ENCODE measurements at regions not wholly inside any gene's neighbourhood (a gene's known extent, or its start where the extent isn't known, plus 50 kb on each side); places are given as distances from the start of the nearest gene placed in this dataset.

- TF ChIP-seq SMC3 (IDR thresholded peaks at IDR 0.05; ENCODE audit: low read depth, low read length): no peak
- TF ChIP-seq NFIC (IDR thresholded peaks at IDR 0.05; ENCODE audit: borderline replicate concordance): no peak
- TF ChIP-seq CTCF (IDR thresholded peaks at IDR 0.05): no peak
- TF ChIP-seq TEAD4 (IDR thresholded peaks at IDR 0.05; ENCODE audit: borderline replicate concordance, insufficient read depth): no peak
- no peak for TF ChIP-seq RXRA (IDR thresholded peaks at IDR 0.05; ENCODE audit: borderline replicate concordance, low read depth)
- no peak for TF ChIP-seq FOXM1 (IDR thresholded peaks at IDR 0.05; ENCODE audit: low read depth)
- no peak for TF ChIP-seq GATA2 (CRISPR knock-in tag; IDR thresholded peaks at IDR 0.05)
- no peak for TF ChIP-seq POLR2AphosphoS5 (IDR thresholded peaks at IDR 0.05; ENCODE audit: low read depth, low read length)
- TF ChIP-seq, protein P1, sequence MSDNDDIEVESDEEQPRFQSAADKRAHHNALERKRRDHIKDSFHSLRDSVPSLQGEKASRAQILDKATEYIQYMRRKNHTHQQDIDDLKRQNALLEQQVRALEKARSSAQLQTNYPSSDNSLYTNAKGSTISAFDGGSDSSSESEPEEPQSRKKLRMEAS (IDR thresholded peaks at IDR 0.05; ENCODE audit: low read depth): no peak
- TF ChIP-seq YY1 (IDR thresholded peaks at IDR 0.05; ENCODE audit: low read depth): no peak
- no peak for TF ChIP-seq EZH2phosphoT487 (IDR thresholded peaks at IDR 0.05; ENCODE audit: borderline replicate concordance, low read depth)
- TF ChIP-seq SIN3A (IDR thresholded peaks at IDR 0.05; ENCODE audit: borderline replicate concordance, low read depth, low read length): no peak
- no peak for TF ChIP-seq TCF12 (IDR thresholded peaks at IDR 0.05)
- TF ChIP-seq JUND (IDR thresholded peaks at IDR 0.05): no peak
Measured at GRCh38 chr3:175956964-175957363, 1097.8 kb downstream of the NAALADL2 start.

All from SK-N-SH (cell line).